Amygdala (tissue), 56 donors: ENCODE measurements at regions not wholly inside any gene's neighbourhood (a gene's known extent, or its start where the extent isn't known, plus 50 kb on each side); places are given as distances from the start of the nearest gene placed in this dataset.
A peak's percentile ranks its signal among the peaks of the same experiment; 100 is the strongest.

Experiments
- DNase-seq, 56 donors: peaks; one replicate each; lab custom pipeline; 2025; lab: John Stamatoyannopoulos, UW

DNA sequence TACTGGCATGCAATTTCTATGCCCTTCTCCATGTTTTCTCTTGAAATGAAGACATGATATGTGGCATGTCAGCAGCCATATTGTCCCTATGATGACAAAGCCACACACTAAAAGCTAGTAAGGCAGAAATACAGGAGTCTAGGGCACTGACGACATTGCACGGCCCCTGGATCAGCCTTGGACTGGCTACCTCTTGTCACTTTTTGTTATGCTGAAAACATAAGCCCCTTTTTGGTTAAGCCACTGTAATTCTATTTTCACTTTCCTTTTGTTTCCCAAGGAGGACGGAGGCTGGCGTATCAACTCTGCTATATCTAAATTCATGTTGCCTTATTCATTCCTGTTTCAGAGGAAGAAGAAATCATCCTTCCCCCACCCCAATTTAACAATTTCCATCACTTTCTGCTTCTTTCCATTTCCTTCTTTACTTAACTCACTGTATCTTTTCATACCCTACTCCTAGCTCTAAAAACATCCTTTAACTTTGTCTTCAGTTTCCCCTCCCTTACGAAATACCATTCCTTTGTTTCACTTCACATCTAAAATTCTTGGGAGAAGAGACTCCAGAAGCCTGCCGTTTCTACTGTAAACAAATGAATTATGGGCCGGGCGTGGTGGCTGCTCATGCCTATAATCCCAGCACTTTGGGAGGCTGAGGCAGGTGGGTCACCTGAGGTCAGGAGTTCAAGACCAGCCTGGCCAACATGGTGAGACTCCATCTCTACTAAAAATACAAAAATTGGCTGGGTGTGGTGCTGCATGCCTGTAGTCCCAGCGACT is 364.1 kb downstream of the PCNX1 start:
- no peak for DNase-seq

DNA sequence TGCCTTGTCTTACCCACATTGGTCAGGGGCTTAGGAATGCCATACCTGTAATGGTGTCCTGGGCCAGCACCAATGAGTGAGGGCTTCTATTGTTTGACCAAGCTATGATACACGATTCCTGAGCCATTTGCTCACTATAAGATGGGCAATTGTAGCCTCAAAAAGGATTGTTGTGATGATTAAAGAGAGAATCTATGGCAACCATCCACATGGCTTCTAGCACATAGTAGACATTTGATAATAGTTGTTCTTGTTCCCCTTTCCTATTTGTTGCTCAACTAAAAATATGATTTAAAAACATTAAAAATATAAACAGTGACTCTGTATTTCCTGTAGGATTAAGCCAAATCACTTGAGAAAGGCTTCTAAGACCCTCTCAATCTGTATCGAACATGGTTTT is 366.1 kb downstream of the PCNX1 start:
- no peak for DNase-seq

DNA sequence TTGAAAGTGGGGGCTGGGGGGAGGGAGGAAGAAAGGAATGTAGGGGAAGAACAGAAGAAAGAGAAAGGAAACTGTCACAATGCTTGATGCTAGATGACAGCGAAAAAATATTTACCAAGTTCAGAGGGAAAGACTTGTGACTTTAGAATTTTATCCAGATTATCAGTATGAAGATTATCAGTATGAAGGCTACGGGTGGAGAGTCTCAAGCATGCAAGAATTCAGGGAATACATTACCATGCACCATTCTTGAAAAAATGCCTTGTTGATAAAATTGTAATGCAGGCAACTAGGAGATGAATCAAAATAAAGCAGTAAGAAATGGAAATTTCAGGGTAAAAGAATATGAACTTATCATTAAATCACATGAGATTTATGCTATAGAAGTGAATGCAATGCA is 376.8 kb downstream of the PCNX1 start:
- DNase-seq: no peak

DNA sequence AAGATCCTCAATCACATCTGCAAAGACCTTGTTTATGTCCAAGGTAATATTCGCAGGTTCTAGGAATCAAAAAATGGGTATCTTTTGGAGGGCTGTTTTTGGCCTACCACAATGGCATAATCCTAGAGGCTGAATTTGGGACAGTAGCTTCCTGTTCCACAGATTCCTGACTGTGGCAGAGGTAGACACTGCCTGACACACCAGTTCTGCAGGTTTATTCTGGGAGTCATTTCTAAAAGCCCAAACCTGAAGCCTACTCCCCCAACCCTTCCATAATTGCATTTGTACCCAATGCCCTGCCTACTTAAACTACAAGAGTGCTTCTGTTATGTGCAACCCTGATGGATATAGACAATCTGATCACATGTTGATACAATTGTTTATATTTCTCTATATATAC is 378.9 kb downstream of the PCNX1 start:
- DNase-seq: no peak

DNA sequence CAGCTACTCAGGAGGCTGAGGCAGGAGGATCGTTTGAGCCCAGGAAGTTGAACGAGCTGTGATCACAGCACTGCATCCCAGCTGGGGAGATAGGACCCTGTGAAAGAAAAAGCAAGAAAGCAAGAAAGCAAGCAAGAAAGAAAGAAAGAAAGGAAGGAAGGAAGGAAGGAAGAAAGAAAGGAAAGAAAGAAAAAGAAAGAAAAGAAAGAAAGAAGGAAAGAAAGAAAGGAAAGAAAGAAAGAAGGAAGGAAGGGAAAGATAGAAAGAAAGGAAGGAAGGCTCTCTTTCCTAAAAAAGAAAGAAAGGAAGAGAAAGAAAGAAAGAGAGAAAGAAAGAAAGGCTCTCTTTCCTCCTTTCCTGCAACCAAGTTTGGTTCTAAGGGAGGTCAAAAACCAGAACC is 380.3 kb downstream of the PCNX1 start:
- no peak for DNase-seq

DNA sequence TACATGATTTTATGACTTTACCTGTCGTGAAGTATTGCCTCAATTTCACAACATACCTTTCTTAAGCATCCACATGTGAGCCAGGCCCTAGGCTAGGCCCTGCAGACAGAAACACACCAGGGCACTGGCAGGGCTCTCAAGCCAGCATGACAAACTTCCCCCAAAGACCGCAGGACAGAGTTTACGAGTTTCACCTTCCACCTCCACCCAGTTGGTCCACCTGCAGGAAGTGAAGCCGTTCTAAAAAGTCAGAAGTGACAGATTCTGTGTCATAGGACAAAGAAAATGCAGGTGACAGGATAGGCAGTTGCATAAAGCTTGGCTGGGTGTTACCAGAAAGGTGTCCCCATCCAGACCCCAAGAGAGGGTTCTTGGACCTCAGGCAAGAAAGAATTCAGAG is 382.3 kb downstream of the PCNX1 start:
- no peak for DNase-seq

DNA sequence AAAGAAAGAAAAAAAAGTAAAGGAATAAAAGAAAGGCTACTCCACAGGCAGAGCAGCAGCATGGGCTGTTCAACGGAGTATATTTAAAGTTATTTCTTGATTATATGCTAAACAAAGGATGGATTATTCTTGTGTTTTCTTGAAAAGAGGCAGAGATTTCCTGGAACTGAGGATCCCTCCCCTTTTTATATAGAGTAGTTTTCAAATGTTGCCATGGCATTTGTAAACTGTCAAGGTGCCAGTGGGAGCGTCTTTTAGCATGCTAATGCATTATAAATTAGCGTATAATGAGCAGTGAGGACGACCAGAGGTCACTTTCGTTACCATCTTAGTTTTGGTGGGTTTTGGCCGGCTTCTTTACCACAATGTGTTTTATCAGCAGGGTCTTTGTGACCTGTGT is 383.0 kb downstream of the PCNX1 start:
- peak in 2 of 56 donors; percentile 1 to 4 for DNase-seq

DNA sequence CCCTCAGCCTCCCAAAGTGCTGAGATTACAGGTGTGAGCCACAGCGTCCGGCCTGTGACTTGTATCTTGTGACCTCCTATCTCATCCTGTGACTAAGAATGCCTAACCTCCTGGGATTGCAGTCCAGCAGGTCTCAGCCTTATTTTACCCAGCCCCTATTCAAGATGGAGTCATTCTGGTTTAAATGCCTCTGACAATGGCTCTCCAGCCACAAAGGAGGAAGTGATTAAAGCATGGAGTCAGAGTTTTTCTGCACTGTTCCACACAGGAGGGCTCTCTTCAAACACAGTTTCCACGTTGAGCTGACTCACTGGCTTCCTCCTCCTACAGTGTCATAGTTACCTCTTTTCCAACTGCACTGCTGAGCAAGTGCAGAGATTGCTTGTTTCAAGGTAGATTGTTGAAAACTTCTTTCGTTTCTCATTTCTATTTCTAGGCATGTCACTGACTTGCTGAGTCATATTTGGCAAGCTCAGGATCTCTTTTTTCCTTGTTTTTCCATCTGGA is 383.8 kb downstream of the PCNX1 start:
- peak in 24 of 56 donors; percentile 0 to 44 (median 10) for DNase-seq

DNA sequence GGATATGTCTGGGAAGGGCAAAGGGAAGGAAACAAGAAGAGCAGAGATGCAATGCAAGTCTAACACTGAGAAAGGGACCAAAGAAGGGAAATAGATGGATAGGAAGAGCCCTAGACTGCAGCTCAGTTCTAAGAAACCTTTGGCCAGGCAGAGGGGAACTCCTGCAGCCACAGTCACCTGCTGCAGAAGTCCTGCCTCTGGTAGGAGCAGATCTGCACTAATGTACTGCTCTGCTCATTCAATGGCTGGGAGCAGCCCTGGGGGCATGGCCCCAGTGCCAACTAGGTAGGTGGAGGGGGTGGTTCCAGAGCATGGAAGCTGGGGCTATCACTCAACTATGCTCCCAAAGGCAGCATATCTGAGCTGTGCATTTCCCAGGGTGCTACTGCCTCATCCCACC is 388.9 kb downstream of the PCNX1 start:
- DNase-seq: no peak

DNA sequence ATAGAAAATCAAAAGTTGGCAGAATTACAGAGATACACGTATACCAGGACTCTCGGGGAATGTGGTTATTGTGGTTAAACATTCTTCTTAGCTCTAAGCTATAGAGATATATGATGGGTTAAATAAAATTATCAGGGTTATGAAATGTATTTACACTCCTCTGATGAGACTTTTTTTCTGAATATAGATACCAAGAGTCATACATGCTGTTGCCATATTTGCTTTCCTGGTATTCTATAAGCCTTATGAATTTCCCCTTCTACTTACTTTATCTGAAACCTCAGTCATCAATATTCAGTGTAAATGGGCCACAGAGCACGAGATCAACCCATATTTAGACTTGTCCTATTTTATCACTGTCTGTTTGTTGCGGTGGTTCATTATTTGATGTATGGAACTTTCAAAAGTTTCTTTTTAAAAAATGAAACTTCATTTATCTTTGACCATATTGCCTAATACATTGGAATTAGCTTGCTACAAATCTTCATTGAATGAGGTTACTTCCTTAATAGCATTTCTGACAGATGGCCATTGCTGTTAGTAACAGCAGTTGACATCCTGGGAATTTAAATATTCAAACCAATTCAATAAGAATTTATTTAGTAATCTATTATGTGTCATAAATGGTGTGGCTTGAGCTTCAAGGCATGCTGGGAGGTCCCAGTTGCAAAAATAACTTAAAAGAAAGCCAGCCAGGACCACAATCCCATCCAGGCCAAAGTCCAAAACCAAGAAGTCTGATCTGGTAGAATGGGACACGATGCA is 393.5 kb downstream of the PCNX1 start:
- no peak for DNase-seq

DNA sequence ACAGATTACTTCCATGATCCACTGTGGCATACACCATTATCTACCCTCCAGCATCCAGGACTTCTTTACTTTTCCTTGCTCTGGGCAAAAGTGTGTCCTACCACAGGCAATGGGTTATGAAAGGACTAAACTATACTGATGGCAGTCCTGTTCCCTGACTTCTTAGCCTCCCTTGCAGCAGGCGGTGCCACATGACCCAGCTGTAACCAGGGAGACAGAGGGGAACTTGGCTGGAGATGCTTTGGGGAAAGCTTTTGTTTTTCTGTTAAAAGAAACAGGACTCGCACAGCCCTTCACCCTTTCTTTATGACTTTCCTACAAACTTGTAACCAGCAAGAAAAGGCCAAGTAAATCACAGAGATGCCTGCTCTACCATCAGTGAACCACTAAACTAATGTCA is 394.4 kb downstream of the PCNX1 start:
- no peak for DNase-seq

DNA sequence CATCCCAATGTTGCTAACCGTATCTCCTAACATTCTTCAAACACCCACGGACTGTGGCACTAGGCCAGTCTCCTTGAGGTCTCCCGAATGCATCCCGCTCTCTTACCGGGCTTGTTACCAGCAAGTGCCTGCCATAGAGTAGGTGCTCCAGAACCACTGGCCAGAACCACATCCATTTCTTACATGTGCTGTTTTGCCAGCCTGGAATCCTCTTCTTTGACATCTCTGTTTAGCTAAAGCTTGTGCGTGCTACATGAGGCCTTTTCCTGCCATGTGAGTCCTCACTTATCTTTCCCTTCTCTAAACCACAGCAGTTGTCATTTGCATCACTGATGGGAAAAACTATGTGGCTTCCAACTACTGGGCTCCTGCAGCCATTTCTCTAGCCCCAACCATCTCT is 397.4 kb downstream of the PCNX1 start:
- DNase-seq: no peak

DNA sequence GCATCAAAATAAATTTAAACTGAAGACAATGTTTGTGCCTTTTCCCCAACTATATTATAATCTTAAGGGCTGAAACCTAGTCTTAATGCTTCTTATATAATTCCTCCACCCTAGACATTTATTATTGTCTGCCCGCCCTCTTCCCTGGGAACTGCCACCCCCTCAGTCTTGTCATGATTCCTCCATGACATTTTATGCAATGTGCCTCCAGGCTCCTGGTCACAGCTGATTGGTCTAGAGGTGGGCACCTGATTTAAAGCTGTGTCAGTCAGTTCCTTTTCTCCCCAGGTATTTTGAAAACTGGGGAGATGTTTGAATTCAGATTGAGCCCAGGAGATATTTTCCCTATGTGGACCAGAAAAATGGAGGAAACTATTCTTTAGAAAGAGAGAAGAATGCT is 401.4 kb downstream of the PCNX1 start:
- DNase-seq: no peak

DNA sequence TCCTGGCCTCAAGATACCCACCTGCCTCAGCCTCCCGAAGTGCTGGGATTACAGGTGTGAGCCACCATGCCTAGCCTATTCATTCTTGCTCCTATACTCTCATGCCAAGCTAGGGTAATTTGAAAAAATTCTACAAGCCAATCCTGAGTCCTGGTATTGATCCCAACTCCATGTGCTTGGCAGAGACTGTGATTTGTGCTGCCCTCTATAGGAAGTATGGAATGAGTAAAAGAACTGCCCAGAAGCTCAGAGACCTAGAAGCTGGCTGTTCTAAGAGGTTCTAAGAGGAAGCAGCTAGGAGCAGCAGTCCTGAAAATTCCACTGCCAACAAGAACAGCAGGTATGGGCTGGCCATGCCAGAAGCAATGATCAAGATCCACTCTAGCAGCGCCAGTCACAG is 402.5 kb downstream of the PCNX1 start:
- DNase-seq: no peak

DNA sequence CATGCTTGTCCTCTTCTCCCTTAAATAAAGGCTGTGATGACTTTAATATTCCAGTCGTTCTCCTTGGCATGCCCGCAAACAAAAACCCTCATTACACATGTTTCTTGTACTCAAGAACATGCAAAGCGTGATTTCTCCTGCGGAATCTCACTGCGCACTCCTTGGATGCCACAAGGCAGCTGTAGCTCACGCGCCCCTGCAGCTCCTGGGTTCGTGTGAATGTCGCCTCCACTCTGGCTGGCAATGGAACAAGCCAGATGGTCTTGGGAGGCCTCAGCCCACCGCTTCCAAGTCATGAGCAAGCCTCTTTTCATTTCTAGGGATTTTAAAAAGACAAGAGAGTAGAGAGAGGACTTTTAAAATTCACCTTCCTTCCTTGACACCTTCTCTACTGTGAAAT is 403.8 kb downstream of the PCNX1 start:
- peak in 4 of 56 donors; percentile 9 to 17 (median 12) for DNase-seq

DNA sequence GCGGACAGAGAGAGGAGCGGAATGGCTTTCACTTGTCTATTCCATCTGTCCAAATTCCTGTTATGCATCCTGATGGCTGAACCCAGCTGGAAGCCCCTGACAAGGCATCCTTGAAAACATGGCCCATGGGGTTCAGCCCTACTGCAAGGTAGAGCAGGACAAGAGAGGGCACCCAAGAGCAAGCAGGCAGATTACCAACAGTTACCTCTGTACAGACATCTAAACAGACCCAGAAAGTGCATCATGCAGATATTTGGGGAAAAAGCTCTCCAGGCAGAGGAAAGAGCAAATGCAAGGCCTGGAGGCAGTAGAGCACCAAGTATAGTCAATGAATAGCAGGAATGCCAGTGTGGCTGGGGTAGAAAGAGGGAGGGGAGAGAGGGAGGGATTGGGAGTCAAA is 407.5 kb downstream of the PCNX1 start:
- DNase-seq: no peak

DNA sequence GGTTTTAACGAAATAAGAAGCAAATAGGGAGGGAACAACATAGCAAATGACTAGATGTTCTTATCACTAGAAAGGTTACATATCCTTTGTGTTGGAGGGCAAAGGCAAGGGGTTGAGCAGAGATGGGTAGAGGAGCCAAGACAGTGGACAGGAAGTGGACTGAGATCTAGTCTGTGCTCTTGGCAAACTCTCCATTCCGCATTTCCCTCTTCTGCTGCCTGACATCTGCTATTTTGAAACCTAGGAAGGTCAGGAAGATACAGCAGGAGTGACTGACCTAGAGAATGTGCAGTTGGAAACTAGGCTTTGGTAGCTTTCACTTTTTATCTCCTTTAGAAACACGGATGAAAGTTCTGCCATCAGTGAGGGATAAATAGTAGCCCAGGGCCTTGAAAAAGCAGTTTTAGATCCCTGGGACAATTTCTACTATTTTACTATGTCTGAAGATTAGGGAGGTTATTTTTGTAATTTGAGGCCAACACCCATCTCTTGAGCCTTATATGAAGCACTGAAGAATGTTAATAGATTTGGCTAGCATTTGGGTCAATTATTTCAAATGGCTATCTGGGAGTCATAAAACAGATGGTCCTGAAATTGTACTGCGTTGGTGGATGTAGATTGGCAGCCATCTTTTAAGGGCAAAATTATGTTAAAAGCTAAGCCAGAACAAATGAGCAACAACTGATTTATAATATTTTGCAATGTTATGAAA is 410.3 kb downstream of the PCNX1 start:
- no peak for DNase-seq

DNA sequence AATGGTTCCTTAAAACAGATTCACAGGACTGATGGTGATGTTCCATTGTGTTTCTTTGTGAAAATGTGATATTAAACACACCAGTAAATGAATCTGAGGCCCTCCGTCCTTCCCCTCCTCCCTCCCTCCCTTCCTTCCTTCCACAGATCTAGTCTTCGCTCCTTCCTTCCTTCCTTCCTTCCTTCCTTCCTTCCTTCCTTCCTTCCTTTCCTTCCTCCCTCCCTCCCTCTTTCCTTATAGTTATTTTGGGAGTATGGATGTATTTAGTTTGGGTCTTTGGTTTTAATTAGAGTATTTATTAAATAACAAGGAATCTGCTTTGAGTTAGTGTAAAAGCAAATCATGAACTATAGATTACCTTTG is 410.8 kb downstream of the PCNX1 start:
- no peak for DNase-seq

DNA sequence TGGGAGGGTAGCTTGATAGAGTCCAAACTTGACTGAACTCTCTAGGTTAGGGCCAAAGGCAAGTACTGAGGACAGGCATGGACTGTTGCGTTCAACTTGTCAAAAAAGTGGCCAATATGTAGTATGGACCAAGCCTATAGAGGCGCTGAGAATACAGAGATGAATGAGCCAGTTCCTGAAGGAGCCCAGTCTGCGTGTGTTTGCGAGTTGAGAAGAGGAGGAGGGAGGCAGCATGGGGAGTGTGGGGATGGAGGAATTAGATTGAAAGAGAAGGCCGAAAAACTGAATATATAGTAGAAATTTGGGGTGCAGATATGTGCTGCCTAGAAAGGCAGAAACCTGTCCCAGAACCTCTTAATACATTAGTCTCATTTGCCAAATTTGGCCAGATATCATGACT is 412.4 kb downstream of the PCNX1 start:
- DNase-seq: peak in 2 of 56 donors; percentile 38 to 45

DNA sequence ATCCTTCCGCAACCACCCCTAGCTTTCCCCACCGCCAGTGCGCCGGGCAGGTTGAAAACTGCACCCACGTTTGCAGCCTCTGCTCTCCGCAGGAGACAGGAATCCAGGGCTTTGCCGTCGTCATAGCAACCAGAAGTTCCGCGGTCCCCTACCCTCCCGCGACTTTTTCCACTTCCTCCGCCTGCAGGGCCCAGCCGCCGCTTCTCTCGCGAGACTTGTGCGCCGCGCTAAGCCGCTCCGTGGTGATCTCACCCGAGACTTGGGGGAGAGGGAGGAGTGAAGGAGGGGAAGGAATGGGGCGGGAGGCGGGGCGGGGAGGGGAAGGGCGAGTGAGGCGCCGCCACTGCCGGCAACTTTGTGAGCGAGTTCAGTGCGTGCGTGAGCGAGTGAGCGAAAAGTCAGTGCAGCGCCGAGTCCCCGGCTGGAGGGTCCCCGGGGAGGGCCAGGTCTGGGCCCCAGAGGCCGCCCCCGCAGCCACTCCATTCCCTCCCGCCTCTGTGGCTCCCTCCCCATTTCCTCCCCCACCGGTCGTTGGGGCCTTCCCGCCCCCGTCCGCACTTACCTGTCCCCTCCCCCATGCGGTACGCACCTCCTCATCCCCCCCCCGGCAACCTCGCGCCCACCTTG is 413.0 kb downstream of the PCNX1 start, which contains the start of gene SIPA1L1:
Gene SIPA1L1, plus strand, starts transcription at position 370 of the 627 bp plus-strand sequence.
- peak; percentile 70 to 98 (median 94) for DNase-seq
